ENCODE measurements at regions not wholly inside any gene's neighbourhood (a gene's known extent, or its start where the extent isn't known, plus 50 kb on each side); places are given as distances from the start of the nearest gene placed in this dataset.

GRCh38 chr2:10964052-10964790 is 52.5 kb downstream of the KCNF1 start:
- no peak for DNase-seq (ENCODE audit: extremely low spot score in 2 of 2)
- H3K4me1 ChIP-seq, result no peaks in the 10 kb centered on the region
- TF ChIP-seq POLR2A (IDR thresholded peaks at IDR 0.05) (no peak), CTCF (IDR thresholded peaks at IDR 0.05) (no peak), POLR2AphosphoS5 (IDR thresholded peaks at IDR 0.05; ENCODE audit: insufficient read depth in 1 of 2, low read depth in 1 of 2) (no peak)
- no peak overlapping the region for H3K4me3 ChIP-seq
- H3K9me3 ChIP-seq, result no peaks in the 10 kb centered on the region
- no peaks in the 10 kb centered on the region for H3K36me3 ChIP-seq
- no peak overlapping the region for H3K27ac ChIP-seq
- intact Hi-C loops (cut with DNase I), result no loop called here
- H3K27me3 ChIP-seq, result no peaks in the 10 kb centered on the region

GRCh38 chr2:10965241-10965843 is 53.6 kb downstream of the KCNF1 start:
- DNase-seq (ENCODE audit: extremely low spot score in 2 of 2), result no peak
- Histone ChIP-seq H3K36me3 (no peaks in the 10 kb centered on the region), H3K9me3 (no peaks in the 10 kb centered on the region), H3K27ac (no peak overlapping the region), H3K4me1 (no peaks in the 10 kb centered on the region), H3K27me3 (no peaks in the 10 kb centered on the region), H3K4me3 (no peak overlapping the region)
- TF ChIP-seq CTCF (IDR thresholded peaks at IDR 0.05) (no peak), POLR2A (IDR thresholded peaks at IDR 0.05) (no peak), POLR2AphosphoS5 (IDR thresholded peaks at IDR 0.05; ENCODE audit: insufficient read depth in 1 of 2, low read depth in 1 of 2) (no peak)
- intact Hi-C loops (cut with DNase I), result no loop called here

- Histone ChIP-seq H3K36me3 (no peaks in the 10 kb centered on the region), H3K9me3 (no peaks in the 10 kb centered on the region), H3K4me1 (no peaks in the 10 kb centered on the region), H3K4me3 (no peak overlapping the region), H3K27ac (no peak overlapping the region), H3K27me3 (no peaks in the 10 kb centered on the region)
- DNase-seq (ENCODE audit: extremely low spot score in 2 of 2), result no peak
- TF ChIP-seq POLR2A (IDR thresholded peaks at IDR 0.05) (no peak), CTCF (IDR thresholded peaks at IDR 0.05) (no peak), POLR2AphosphoS5 (IDR thresholded peaks at IDR 0.05; ENCODE audit: insufficient read depth in 1 of 2, low read depth in 1 of 2) (no peak)
- intact Hi-C loops (cut with DNase I), result no loop called here
These were observed 54.3 kb downstream of the KCNF1 start for GRCh38 chr2:10966056-10966455.

GRCh38 chr2:10966741-10967140 is 55.0 kb downstream of the KCNF1 start:
- TF ChIP-seq POLR2A (IDR thresholded peaks at IDR 0.05) (no peak), POLR2AphosphoS5 (IDR thresholded peaks at IDR 0.05; ENCODE audit: insufficient read depth in 1 of 2, low read depth in 1 of 2) (no peak), CTCF (IDR thresholded peaks at IDR 0.05) (no peak)
- DNase-seq (ENCODE audit: extremely low spot score in 2 of 2), result no peak
- Histone ChIP-seq H3K9me3 (no peaks in the 10 kb centered on the region), H3K4me3 (no peak overlapping the region), H3K27ac (no peak overlapping the region), H3K27me3 (no peaks in the 10 kb centered on the region), H3K36me3 (no peaks in the 10 kb centered on the region), H3K4me1 (no peaks in the 10 kb centered on the region)
- intact Hi-C loops (cut with DNase I), result no loop called here

- Histone ChIP-seq H3K9me3 (no peaks in the 10 kb centered on the region), H3K27me3 (no peaks in the 10 kb centered on the region), H3K27ac (no peak overlapping the region), H3K4me1 (no peaks in the 10 kb centered on the region), H3K4me3 (no peak overlapping the region), H3K36me3 (no peaks in the 10 kb centered on the region)
- no peak for TF ChIP-seq POLR2AphosphoS5 (IDR thresholded peaks at IDR 0.05; ENCODE audit: insufficient read depth in 1 of 2, low read depth in 1 of 2)
- no peak for TF ChIP-seq CTCF (IDR thresholded peaks at IDR 0.05)
- no peak for TF ChIP-seq POLR2A (IDR thresholded peaks at IDR 0.05)
- DNase-seq (ENCODE audit: extremely low spot score in 2 of 2), result no peak
- intact Hi-C loops (cut with DNase I), result no loop called here
These were observed 56.4 kb downstream of the KCNF1 start for GRCh38 chr2:10968176-10968575.
